ENCODE measurements at regions not wholly inside any gene's neighbourhood (a gene's known extent, or its start where the extent isn't known, plus 50 kb on each side); places are given as distances from the start of the nearest gene placed in this dataset.
A peak's percentile ranks its signal among the peaks of the same experiment; 100 is the strongest.
"Not testable (repeated sequence)": the region's sequence is repeated elsewhere in the genome, so short reads cannot be mapped to it uniquely, and the experiment has no call there.

DNA sequence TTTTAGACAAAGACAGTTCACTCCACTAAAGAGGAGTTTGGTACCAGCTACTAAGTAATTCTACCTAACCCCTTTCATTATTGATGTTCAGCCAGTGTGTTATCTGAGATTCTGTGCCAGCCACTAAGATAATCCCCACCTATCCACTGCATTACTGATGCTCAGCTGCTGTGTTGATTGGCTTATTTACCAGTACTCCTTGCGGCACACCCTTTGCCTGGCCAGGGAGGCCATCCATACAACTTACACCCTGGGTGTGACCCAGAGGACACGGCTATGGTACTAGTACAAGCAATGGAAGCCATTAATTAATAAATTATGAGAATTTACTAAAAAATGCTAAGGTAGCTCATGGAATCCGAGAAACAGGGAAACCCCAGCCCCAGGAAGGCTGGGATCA, 290.7 kb upstream of the CTNNB1 start:
- DNase-seq: no peak

DNA sequence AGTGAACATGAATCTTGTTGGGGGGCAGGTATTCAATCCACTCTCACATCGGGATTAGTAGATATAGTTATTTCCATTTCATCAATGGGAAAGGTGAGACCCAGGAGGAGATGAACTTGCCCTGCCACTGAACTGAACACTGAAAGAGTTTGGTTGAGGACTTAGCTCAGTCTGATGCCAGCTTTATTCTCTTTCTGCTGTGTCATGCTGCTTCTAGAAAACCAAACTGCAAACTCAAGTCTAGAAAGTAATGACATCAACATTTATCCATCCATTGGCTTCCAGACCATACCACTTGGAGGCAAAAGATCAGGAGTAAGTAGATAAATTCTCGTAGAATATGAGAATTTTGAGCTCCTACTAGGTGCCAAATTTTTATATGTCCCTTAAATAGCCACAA, 288.0 kb upstream of the CTNNB1 start:
- DNase-seq: no peak

DNA sequence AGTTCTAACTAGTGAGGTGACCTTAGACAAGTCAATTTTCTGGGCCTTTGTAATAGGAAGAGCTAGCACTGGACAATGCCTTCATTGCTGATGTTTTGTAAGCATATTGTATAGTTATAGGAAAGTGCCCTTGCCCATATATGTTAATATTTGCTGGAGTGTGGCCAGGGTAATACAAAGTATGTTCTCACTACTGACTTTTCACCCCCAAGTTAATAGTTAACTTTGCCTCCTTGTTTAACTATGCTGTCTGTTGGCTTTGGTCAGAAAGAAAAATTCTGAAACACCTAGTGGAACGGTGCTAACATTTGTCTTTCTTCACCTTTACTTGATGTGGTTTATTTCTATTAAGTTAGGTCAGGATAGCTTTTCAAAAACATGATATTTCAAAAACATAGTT, 287.4 kb upstream of the CTNNB1 start:
- DNase-seq: no peak

DNA sequence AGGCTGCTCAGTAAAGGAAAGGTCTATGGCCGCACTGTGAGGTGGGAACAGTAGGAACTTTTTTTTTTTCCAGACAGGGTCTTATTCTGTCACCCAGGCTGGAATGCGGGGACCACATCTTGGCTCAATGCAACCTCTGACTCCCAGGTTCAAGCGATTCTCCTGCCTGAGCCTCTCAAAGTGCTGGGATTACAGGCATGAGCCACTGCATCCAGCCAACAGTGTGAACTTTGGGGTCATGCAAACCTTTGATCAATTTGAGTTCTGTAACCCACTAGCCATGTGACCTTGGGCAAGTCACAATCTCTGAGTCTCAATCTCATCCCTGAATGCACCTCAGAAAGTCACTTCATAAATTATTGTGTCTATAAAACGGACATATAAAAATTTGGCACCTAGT, 286.8 kb upstream of the CTNNB1 start:
- no peak for DNase-seq

DNA sequence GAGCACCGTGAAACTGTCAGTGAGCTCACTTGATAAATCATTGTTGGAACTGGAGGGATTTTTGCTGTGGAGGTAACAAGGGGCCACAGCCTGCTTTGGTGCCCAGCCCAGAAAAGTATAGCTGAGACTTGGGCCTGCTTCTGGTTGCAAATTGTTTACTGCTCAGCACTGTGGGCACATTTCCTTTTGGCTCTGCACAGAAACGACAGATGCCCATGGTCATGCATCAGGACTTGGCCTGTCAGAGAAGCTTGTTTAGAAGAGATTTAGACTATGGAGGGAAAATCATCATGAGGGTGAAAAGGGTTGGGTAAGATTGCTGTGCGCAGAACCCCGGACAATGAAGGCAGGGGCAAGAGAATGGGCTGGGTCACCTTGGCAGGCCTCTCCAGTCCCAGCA, 286.1 kb upstream of the CTNNB1 start:
- DNase-seq: no peak

DNA sequence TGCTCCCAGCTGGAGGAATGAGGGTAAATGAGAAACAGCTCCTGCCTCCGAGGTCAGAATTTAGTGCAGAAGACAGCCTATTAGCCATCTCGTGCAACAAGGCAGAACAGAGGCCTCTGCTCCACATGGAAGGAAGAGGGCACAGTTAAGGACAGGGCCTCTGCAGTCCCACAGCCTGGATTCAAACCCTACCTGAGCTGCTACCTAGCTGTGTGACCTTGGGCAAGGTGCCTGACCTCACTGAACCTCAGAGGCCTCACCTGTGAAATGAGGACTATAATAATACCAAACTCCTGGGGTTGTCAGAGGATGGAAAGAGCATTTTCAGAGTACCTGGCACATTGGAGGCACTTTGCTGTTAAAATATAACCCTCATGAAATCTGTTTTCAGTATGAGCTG, 285.7 kb upstream of the CTNNB1 start:
- no peak for DNase-seq

DNA sequence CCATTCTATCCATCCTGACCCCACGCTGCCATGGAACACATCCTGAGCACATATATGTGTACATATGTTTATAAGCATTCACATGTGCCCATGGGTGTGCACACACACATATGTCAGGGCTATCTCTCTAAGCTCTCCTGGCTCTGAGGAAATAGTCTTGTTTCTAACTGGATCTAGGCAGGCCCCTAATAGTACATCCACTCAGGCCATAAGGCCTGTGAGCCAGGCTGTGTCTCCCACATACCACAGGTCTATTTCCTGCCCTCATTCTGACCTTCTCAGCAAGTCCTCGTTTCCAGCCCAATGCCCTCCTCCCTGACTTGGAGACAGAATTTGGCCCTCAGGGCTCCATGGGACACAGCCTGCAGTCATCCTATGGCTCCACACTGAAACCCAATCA, 284.8 kb upstream of the CTNNB1 start:
- DNase-seq: no peak

DNA sequence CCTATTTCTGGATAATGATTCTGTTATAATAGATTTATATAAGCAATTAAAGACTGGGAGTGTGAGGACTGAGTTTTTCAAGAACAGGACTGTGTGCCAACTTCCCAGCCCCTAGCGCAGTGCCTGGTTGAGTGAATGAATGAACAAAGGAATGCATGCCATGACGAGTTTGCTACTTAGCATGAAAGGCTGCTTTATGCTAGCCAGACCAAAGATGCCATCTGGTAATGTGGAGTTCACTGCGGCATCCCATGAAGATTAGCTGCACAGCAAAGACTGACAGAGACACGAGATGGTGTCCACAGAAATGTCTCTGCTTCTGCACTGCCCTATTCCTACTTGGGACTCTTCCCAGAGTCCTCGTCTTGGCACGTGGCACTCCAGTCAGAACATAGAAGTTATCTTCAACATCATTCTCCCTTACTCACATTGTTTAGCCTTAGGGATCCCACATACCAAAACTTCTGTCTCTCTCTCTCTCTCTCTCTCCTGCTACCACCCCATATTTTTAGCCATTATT, 283.9 kb upstream of the CTNNB1 start:
- DNase-seq: peak in 1 of 2 donors; percentile 36

DNA sequence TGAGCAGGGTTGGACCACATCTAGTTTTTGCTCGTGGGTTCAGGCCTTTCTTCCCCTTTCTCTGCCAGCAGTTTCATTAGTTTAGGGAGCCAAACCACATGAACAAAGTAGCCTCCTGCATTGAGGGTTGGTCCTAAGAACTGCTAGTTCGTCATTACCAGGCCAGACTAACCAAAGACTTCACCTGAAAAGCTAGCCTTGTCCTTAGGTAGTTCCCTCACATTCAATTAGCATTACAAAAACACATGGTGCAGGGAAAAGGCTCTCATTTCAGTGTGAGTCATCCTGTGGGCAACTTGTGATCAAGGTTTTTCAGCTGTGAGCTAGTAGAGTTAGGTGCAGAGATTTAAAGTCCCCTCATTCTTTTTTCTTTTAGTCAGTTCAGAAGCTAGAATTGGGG, 279.3 kb upstream of the CTNNB1 start:
- no peak for DNase-seq

DNA sequence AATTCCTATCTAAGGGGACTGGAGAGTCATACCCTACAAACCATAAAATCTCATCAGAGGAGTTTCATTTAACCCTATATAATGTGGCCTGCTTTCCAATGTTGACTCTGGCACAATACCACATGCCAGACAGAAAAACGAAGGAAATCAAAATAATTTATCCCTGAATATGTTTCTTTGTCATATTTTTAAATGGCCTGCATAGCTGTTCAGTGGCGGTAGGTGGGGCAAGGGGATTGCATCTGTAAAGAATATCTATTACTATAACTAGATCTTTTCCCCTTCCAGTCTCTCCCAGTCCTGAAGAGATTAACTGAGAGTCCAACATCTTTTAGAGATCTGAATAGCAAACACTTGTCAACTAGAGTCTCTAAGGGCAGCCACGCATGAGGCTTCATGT, 278.1 kb upstream of the CTNNB1 start:
- no peak for DNase-seq

DNA sequence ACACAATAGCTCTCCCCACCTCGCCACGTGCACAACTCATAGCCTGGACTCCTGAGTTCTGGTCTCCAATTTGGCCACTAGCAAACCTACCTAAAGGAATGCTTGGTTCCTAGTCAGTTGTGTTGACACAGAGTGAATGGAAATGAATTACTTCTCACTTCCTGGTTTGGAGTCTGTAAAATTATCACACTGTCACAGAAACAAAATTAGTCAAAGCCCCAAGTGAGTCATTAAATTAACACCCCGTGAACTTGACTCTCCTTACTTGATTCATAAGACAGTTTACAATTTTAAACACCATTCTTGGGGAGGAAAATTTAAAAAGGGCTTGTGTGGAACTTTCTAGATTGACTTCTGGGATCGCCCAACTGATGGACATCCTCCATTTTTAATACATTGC, 276.2 kb upstream of the CTNNB1 start:
- DNase-seq: no peak

DNA sequence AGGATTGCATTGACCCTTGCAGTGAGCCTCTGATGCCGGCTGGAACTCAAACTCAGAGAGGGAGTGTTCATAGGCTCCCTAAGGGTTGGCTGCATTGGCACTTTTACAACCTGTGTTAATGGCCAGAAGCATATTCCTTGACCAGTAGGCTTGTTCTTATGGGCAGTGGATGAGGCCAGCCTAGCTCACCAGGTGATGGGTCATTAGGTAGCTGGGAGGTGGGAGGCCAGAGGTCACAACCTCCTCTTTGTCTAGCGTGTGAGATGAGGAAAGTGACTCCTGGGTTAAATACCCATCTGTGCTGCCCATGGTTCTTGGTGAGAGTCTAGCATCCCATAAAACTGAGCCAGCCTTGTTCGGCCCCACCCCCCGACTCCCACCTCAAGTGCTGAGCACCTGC, 275.7 kb upstream of the CTNNB1 start:
- no peak for DNase-seq

DNA sequence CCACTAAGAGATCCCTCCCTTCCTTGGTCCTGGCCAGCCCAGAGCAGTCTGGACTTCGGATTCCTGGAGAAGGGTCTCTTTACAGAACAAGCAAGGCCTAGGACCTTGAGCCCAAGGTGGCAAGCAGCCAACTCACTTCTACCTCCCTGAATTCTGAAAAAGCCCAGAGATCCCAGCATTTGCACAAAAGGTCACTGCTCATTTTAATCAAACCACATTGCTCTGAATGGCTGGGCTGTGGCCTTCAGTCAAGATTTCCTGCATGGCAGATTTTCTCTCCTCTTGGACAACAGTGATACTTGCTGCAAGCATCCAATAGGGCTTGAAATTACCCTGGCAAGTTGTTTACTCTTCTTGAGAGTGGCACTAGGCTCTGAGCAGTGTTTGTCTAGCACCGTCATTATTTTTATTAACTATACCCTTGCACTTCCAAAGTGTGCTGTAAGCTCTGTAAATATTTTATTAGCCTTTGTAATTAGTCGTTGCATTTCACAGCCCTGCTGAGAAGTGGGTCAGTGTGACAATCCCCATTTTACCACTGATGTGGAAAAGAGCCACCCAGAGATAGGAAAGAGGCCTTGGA, 274.7 kb upstream of the CTNNB1 start:
- DNase-seq: peak in 1 of 2 donors; percentile 21

DNA sequence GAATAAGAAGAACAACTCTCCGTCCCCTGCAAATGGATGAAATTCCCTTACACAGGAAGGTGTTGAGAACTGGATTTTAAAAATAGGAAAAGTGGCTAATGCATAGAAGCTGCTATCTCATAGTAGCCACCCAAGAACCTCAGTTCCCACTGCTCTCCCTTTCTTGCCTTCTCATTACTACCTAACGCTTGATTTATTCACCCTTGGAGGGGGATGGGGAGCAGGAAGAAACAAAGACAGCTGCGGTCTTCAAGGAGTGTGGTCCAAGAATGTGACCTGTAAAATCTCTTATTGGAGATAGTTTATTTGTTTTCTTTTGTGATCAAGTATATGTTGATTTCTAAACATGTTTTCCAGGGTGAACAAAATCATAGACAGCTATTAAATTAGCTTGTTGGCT, 274.1 kb upstream of the CTNNB1 start:
- DNase-seq: no peak

DNA sequence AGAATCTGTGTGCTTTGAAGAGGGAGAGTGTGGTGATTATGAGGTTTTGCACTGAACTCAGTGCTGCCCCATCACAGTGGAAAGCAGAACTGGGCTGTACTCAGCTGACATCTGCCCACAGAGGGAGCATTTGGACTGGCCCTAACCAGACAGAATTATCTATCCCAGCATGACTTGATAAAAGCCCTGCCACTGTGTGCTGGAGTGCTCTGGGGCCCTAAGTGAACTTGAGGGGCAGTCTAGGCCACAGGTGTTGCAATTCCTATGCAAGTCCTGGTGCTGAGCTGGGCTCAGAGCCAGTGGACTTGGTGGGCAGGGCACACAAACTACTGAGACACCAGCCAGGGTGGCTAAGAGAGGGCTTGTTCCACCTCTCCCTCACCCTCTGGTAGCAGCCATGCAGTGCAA, 269.2 kb upstream of the CTNNB1 start:
- no peak for DNase-seq

DNA sequence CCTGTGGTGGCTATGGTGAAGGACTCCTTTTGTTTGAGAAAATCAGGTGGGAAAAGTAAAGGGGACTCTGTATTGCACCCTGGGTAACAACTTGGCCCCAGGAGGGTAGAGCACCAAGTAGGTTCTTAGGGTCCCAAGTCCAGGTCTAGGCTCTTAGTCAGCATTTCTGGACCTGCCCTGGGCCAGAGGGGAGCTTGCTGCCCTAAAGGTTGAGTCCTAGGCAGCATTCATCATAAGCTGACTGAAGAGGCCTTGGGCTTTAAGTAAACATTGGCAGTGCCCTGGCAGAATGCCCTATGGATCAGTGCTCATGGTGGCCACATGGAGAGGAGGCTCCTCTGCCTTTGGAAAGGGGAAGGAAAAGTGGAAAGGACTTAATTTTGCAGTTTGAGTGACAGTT, 268.5 kb upstream of the CTNNB1 start:
- DNase-seq: no peak

DNA sequence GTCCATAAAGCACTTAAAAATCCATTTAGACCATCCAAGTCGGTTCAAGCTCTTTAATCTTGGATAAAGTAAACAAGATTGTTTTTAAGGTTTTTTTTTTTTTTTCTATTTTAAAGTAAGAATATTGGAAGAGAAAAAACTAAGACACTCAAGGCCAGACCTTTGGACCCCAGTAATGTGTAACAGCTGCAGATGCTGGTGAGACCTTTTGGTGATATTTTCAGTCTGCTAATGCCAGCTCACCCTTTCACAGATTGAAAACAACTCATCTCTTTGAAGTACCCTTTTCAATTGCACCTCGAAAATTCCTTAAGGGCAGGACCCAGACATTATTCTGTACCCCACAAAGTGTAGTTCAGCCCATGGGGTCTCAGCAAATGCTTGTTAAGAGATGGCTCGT, 260.7 kb upstream of the CTNNB1 start:
- DNase-seq: no peak

DNA sequence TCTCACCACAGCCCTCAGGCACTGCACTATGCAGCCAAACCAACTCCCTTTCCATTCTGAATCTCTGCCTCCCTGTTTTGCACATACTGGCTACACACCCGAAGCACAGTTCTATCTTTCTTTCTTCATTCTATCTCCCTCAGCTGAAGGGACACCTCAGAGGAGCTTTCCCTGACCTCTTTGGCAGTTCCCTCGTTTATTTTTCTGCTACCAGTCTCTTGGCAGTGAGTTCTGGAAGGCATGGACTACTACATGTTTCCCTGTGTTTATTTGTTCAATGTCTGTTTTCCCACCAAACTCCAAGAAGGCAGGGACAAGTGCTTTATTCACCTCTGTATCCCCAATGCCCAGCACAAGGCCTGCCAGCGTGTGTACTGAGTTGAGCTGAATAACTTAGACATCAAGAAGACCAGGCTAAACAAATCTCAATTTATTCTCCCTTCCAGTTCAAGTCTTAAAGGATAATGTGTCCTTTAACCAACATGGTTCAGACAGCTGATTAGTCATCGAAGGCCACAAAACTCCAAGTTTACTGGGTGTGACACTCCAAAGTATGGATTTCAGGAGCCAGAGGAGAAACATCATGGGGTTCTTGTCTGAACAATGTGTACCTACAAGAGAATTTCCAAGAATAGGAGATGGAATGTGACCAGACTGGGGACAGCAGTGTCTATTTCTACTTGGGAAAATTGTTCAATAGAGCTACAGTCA, 260.1 kb upstream of the CTNNB1 start:
- no peak for DNase-seq

DNA sequence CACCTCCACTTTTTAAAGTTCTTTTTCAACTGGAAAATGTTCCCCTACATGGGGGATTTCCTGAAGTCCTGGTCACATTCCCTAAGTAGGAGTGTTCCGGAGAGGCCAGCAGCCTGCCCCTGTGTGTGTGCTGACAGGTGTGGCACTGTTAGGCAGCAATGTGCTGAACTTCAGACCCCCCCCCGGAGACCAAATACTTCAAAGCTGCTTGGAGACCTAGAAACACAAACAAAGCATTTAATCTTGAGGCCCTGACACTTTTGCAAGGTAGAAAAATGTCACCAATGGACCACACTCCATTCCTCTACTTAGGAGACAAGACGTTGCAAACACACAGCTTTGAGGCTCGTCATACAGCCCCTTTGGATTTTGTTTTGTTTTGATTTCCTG, 259.6 kb upstream of the CTNNB1 start:
- no peak for DNase-seq

DNA sequence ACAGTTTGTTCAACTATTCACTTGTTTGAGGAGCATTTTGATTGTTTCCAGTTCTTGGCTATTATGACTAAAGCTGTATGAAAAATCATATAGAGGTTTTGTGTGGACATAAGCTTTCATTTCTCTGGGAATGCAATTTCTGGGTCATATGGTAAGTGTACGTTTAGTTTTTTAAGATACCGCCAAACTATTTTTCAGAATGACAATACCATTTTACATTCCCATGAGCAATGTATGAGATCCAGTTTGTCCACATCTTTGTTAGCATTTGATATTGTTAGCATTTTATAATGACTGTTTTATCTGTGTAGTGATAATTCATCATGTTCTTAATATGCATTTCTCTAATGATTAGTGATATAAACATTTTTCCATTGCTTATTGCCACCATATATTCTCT, 258.7 kb upstream of the CTNNB1 start:
- DNase-seq: no peak

DNA sequence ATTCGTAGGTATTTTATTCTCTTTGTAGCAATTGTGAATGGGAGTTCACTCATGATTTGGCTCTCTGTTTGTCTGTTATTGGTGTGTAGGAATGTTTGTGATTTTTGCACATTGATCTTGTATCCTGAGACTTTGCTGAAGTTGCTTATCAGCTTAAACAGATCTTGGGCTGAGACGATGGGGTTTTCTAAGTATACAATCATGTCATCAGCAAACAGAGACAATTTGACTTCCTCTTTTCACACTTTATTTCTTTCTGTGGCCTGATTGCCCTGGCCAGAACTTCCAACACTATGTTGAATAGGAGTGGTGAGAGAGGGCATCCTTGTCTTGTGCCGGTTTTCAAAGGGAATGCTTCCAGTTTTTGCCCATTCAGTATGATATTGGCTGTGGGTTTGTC, 252.3 kb upstream of the CTNNB1 start:
- not testable (repeated sequence) for DNase-seq

DNA sequence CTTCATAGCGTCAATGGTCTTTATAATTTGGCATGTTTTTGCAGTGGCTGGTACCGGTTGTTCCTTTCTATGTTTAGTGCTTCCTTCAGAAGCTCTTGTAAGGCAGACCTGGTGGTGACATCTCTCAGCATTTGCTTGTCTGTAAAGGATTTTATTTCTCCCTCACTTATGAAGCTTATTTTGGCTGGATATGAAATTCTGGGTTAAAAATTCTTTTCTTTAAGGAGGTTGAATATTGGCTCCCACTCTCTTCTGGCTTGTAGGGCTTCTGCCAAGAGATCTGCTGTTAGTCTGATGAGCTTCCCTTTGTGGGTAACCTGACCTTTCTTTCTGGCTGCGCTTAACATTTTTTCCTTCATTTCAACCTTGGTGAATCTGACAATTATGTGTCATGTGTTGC, 250.0 kb upstream of the CTNNB1 start:
- not testable (repeated sequence) for DNase-seq

DNA sequence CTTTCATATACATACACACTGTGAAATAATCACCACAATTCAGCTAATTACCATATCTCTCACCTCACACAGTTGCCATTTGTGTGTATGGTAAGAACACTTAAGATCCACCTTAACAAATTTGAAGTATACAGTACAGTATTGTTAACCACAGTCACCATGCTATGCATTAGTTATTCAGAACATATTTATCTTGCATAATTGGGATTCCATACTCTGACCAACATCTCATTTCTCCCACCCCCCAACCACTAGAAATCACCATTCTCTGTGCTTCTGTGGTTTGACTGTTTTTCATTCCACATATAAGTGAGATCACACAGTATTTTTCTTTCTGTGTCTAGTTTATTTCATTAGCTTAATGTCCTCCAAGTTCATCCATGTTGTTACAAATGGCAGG, 247.7 kb upstream of the CTNNB1 start:
- DNase-seq: no peak

DNA sequence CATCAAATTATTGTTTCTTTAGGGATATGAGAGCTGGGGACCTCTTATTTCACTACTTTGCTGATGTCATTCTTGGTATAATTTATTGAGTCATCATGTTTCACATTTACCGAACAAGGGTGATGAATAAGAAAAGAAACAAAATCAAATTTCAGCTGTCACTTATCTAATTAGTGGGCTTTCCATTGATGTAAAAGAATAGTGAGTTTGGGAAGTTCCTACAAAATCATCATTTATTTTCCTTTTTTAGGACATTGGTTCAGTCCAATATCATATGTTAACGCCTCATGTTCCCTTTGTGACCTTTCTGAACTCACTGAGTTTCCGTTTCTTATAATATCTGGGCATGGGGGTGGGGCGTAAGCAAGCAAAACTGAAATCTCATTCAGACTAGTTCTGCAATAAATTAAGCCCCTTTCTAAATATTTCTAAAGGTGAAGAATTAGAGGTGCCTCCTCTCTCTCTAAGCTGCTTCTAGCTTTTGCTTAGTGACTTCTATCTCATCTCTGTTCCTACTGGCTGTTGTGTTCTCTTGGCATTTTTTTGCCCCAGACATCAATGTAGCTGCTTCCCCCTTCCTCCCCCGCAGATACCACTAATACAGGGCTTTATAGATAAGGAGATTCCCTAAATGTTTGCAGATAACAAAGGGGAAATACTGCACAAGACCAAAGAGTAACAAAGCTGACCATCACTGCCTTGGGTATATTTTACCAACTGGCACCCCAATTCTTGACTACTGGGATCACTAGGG, 238.0 kb upstream of the CTNNB1 start:
- DNase-seq: no peak

All from hippocampal formation (tissue), 2 donors.